Natural killer cell (primary cell): ENCODE measurements at regions not wholly inside any gene's neighbourhood (a gene's known extent, or its start where the extent isn't known, plus 50 kb on each side); places are given as distances from the start of the nearest gene placed in this dataset.

Source experiments
- ATAC-seq, 3 donors: fragments of 150-1000 bp in 2 of 3; fragments of 200-7000 bp in 1 of 3; cut with Tn5 transposase; 1 replicate in 1 of 3; 2 replicates in 2 of 3; pipeline ENCODE4 v1.10.0; 2021; ENCODE audit warnings: mild to moderate bottlenecking in 2 of 3, moderate library complexity in 2 of 3
- DNase-seq, 2 donors: peaks; one replicate each; pipeline versions ENCODE4 v3.0.0 to v3.0.0-alpha.2; 2013 to 2021; ENCODE audit warnings: mixed read lengths in 1 of 2
- H3K27ac ChIP-seq: one replicate; pipeline ENCODE4 v1.5.1; 2013; ENCODE audit warnings: mild to moderate bottlenecking, low read length
- H3K27me3 ChIP-seq: one replicate; pipeline ENCODE4 v1.6.1; 2013; ENCODE audit warnings: low read length; ENCODE audit not compliant: control insufficient read depth, insufficient read depth
- H3K36me3 ChIP-seq: one replicate; pipeline ENCODE4 v1.6.1; 2013; ENCODE audit warnings: low read length; ENCODE audit not compliant: control insufficient read depth, insufficient read depth
- H3K4me1 ChIP-seq: one replicate; pipeline ENCODE4 v1.6.1; 2013; ENCODE audit warnings: low read length; ENCODE audit not compliant: control insufficient read depth, insufficient read depth
- H3K4me3 ChIP-seq: one replicate; pipeline ENCODE4 v1.5.1; 2013; ENCODE audit warnings: low read length
- H3K9me3 ChIP-seq: one replicate; pipeline ENCODE4 v1.6.1; 2013; ENCODE audit warnings: low read length; ENCODE audit not compliant: control insufficient read depth, insufficient read depth
- H3K27ac Mint-ChIP-seq, 2 donors: one replicate each; pipeline ENCODE4 v1.8.0; 2022; ENCODE audit warnings: mild to moderate bottlenecking in 2 of 2, mixed read lengths in 2 of 2, moderate library complexity in 1 of 2
- H3K27me3 Mint-ChIP-seq, 2 donors: one replicate each; pipeline ENCODE4 v1.8.0; 2022; ENCODE audit warnings: low read depth in 2 of 2, mixed read lengths in 2 of 2
- H3K36me3 Mint-ChIP-seq: one replicate; pipeline ENCODE4 v1.8.0; 2022; ENCODE audit warnings: mixed read lengths
- H3K4me1 Mint-ChIP-seq, 2 donors: one replicate each; pipeline ENCODE4 v1.8.0; 2022; ENCODE audit warnings: mixed read lengths in 2 of 2
- H3K4me3 Mint-ChIP-seq: one replicate; pipeline ENCODE4 v1.8.0; 2022; ENCODE audit warnings: mild to moderate bottlenecking, moderate library complexity, mixed read lengths
- H3K9me3 Mint-ChIP-seq, 2 donors: one replicate each; pipeline ENCODE4 v1.8.0; 2022; ENCODE audit warnings: mixed read lengths in 2 of 2
- WGBS: methylation state at CpG from one replicate; pipeline ENCODE4 v1.1.7; 2013; ENCODE audit warnings: missing lambda C conversion rate; ENCODE audit not compliant: insufficient coverage; 5-methylcytosine and 5-hydroxymethylcytosine counted together
- intact Hi-C: fragments of 100-400 bp; cut with micrococcal nuclease; formaldehyde crosslinking; loops from one replicate; pipeline ENCODE4 v1.14.2; 2022
- TF ChIP-seq, protein P1 (sequence below): fragments of 200-600 bp; IDR thresholded peaks from one replicate; pipeline ENCODE4 v1.8.0; 2022; ENCODE audit warnings: antibody characterized with exemption

GRCh38 chr6:50116797-50117542 is 67.2 kb upstream of the DEFB112 start:
- H3K4me1 ChIP-seq, result no peaks in the 10 kb centered on the region
- H3K9me3 ChIP-seq, result no peaks in the 10 kb centered on the region
- H3K27ac Mint-ChIP-seq, result no peak overlapping the region
- H3K27me3 ChIP-seq, result no peaks in the 10 kb centered on the region
- no peak overlapping the region for H3K27ac ChIP-seq
- no peaks in the 10 kb centered on the region for H3K4me1 Mint-ChIP-seq
- no peaks in the 10 kb centered on the region for H3K36me3 ChIP-seq
- no peak for DNase-seq
- H3K27me3 Mint-ChIP-seq, result no peaks in the 10 kb centered on the region
- TF ChIP-seq, protein P1, sequence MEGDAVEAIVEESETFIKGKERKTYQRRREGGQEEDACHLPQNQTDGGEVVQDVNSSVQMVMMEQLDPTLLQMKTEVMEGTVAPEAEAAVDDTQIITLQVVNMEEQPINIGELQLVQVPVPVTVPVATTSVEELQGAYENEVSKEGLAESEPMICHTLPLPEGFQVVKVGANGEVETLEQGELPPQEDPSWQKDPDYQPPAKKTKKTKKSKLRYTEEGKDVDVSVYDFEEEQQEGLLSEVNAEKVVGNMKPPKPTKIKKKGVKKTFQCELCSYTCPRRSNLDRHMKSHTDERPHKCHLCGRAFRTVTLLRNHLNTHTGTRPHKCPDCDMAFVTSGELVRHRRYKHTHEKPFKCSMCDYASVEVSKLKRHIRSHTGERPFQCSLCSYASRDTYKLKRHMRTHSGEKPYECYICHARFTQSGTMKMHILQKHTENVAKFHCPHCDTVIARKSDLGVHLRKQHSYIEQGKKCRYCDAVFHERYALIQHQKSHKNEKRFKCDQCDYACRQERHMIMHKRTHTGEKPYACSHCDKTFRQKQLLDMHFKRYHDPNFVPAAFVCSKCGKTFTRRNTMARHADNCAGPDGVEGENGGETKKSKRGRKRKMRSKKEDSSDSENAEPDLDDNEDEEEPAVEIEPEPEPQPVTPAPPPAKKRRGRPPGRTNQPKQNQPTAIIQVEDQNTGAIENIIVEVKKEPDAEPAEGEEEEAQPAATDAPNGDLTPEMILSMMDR, result no peak
- H3K36me3 Mint-ChIP-seq, result no peaks in the 10 kb centered on the region
- H3K4me3 ChIP-seq, result no peak overlapping the region
- peaks cover 11 to 15% of the 10 kb centered on the region in 2 donors for H3K9me3 Mint-ChIP-seq
- no peak for ATAC-seq
- intact Hi-C loops, result no loop called here
- WGBS, result 77% methylated on average over 4 of the region's 4 CpGs
- no peak overlapping the region for H3K4me3 Mint-ChIP-seq

GRCh38 chr6:50120300-50120699 is 70.6 kb upstream of the DEFB112 start:
- no peaks in the 10 kb centered on the region for H3K27me3 ChIP-seq
- no peaks in the 10 kb centered on the region for H3K36me3 ChIP-seq
- ATAC-seq (no peak), DNase-seq (no peak)
- H3K27ac ChIP-seq, result no peak overlapping the region
- no peaks in the 10 kb centered on the region for H3K9me3 ChIP-seq
- Mint-ChIP-seq H3K4me1 (no peaks in the 10 kb centered on the region), H3K36me3 (no peaks in the 10 kb centered on the region), H3K27me3 (no peaks in the 10 kb centered on the region), H3K27ac (no peak overlapping the region), H3K9me3 (peaks cover 14 to 15% of the 10 kb centered on the region in 2 donors), H3K4me3 (no peak overlapping the region)
- intact Hi-C loops, result no loop called here
- H3K4me3 ChIP-seq, result no peak overlapping the region
- TF ChIP-seq, protein P1, result no peak
- no peaks in the 10 kb centered on the region for H3K4me1 ChIP-seq
- 58% methylated on average over 2 of the region's 3 CpGs for WGBS

DNA sequence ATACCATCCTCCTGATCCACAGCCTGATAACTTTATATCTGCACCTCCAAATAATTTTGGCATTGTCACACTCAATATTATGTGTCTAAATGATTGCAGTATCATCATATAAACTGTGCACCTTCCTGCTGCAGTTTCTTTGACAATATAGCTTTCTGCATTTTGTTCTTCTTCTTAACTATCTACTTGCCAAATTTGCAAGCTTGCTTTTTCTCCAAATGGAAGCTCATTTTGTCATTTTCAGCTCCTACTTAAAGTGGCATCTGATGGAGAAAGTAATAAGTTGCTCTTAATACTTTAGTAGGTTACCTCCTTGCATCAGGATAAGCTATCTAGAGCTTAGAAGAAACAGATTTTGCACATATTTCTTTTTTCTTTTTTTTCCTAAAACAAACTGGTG is 74.0 kb upstream of the DEFB112 start:
- ATAC-seq (no peak), DNase-seq (no peak)
- TF ChIP-seq, protein P1, result no peak
- H3K4me3 ChIP-seq, result no peak overlapping the region
- no peak overlapping the region for H3K27ac ChIP-seq
- Mint-ChIP-seq H3K36me3 (no peaks in the 10 kb centered on the region), H3K9me3 (peaks cover 12 to 14% of the 10 kb centered on the region in 2 donors), H3K4me3 (no peak overlapping the region), H3K27me3 (no peaks in the 10 kb centered on the region), H3K27ac (no peak overlapping the region), H3K4me1 (no peaks in the 10 kb centered on the region)
- no peaks in the 10 kb centered on the region for H3K4me1 ChIP-seq
- H3K27me3 ChIP-seq, result no peaks in the 10 kb centered on the region
- no peaks in the 10 kb centered on the region for H3K9me3 ChIP-seq
- intact Hi-C loops, result no loop called here
- H3K36me3 ChIP-seq, result no peaks in the 10 kb centered on the region

DNA sequence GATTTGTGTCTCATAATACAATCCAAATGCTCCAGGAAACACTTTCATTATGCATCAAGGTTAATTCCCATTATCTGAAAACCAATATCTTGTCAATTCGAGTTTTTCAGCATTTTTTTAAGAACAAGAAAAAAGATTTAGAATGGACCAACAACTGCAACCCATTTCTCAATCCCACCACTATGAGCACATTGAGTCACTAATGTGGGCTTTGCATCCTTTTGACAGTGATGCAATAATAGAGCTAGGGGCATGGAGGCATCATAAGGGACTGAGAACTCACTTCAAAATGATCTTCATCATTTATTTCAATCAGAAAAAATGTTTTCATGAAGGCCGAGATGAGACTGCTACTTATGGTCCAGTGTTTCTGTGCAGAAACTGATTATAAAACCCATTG is 74.8 kb upstream of the DEFB112 start:
- Mint-ChIP-seq H3K4me1 (no peaks in the 10 kb centered on the region), H3K27me3 (no peaks in the 10 kb centered on the region), H3K36me3 (no peaks in the 10 kb centered on the region), H3K27ac (no peak overlapping the region), H3K9me3 (peaks cover 11 to 12% of the 10 kb centered on the region in 2 donors), H3K4me3 (no peak overlapping the region)
- Histone ChIP-seq H3K27me3 (no peaks in the 10 kb centered on the region), H3K36me3 (no peaks in the 10 kb centered on the region), H3K9me3 (no peaks in the 10 kb centered on the region), H3K4me3 (no peak overlapping the region), H3K27ac (no peak overlapping the region), H3K4me1 (no peaks in the 10 kb centered on the region)
- 75% methylated on average over 2 of the region's 2 CpGs for WGBS
- ATAC-seq (no peak), DNase-seq (no peak)
- intact Hi-C loops, result no loop called here
- TF ChIP-seq, protein P1, result no peak
